Muscle of leg (tissue), 3 donors: ENCODE measurements at regions not wholly inside any gene's neighbourhood (a gene's known extent, or its start where the extent isn't known, plus 50 kb on each side); places are given as distances from the start of the nearest gene placed in this dataset.
"Not testable (repeated sequence)": the region's sequence is repeated elsewhere in the genome, so short reads cannot be mapped to it uniquely, and the experiment has no call there.

Experiments
- DNase-seq: peaks from one replicate; pipeline ENCODE4 v3.0.0; 2013
- H3K27ac ChIP-seq: one replicate; pipeline ENCODE4 v1.5.1; 2013; ENCODE audit warnings: mild to moderate bottlenecking, low read length, control low read depth
- H3K27me3 ChIP-seq: one replicate; pipeline ENCODE4 v1.6.1; 2013; ENCODE audit warnings: low read length; ENCODE audit not compliant: control insufficient read depth, insufficient read depth
- H3K36me3 ChIP-seq: one replicate; pipeline ENCODE4 v1.6.1; 2013; ENCODE audit warnings: low read length; ENCODE audit not compliant: control insufficient read depth, insufficient read depth
- H3K4me1 ChIP-seq: one replicate; pipeline ENCODE4 v1.6.1; 2013; ENCODE audit warnings: low read length; ENCODE audit not compliant: control insufficient read depth, insufficient read depth
- H3K4me3 ChIP-seq: one replicate; pipeline ENCODE4 v1.5.1; 2013; ENCODE audit warnings: low read length, control low read depth
- H3K9me3 ChIP-seq: replicated peaks from 2 replicates; pipeline ENCODE4 v1.6.1; 2013; ENCODE audit warnings: low read depth, low read length; ENCODE audit not compliant: control insufficient read depth
- WGBS: methylation state at CpG from one replicate; pipeline ENCODE4 v1.1.5; 2013; ENCODE audit warnings: missing lambda C conversion rate; ENCODE audit not compliant: insufficient coverage; 5-methylcytosine and 5-hydroxymethylcytosine counted together

DNA sequence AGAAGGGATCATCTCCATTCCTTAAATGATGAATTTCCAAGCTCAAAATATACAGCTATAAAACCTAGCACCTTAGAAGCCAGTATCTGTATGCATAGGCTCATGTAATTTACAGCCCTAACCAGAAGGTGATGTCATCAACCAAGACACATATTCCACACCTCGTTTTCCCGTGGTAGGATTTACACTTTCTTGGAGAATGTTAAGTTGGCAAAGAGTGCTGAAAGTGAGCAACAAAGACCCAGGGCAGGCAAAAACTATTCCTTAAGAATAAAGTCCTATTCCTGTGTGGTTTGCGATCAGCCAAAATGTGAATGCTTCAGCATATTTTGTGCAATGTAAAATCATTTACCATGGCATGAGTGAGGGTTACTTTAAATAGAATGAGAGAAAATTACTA is 247.1 kb downstream of the OSR1 start:
- WGBS, result 40% methylated on average over 1 of the region's 3 CpGs
- peak; percentile 90 for DNase-seq
- H3K9me3 ChIP-seq, result no peaks in the 10 kb centered on the region
- no peak overlapping the region for H3K4me3 ChIP-seq
- no peaks in the 10 kb centered on the region for H3K4me1 ChIP-seq
- H3K27me3 ChIP-seq, result no peaks in the 10 kb centered on the region
- H3K27ac ChIP-seq, result no peak overlapping the region
- no peaks in the 10 kb centered on the region for H3K36me3 ChIP-seq

DNA sequence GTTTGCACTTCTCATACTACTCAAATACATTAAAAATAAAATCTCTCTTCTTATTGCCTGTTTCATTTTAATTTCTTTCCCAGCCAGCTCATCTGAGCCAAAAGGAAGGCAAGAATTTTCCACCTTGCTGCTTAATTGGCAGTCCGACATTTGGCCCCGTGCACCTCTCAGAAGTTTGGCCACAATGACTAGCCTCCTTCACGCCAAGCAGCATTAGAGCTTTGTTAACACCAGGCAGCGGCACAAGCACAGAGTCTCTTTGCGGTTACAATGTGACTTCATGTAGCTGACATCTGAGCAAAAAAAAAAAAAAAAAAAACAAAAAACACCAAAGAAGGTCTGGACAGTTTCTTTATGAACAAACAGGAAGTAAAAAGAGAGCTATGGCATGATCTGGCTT is 248.9 kb downstream of the OSR1 start:
- DNase-seq, result peak; percentile 73
- WGBS, result 33% methylated on average over 2 of the region's 5 CpGs
- no peaks in the 10 kb centered on the region for H3K27me3 ChIP-seq

GRCh38 chr2:19106376-19106775 is 252.0 kb downstream of the OSR1 start:
- DNase-seq, result no peak
- Histone ChIP-seq H3K27me3 (no peaks in the 10 kb centered on the region), H3K36me3 (no peaks in the 10 kb centered on the region), H3K4me3 (no peak overlapping the region), H3K4me1 (no peaks in the 10 kb centered on the region), H3K27ac (no peak overlapping the region), H3K9me3 (no peaks in the 10 kb centered on the region)
- WGBS, result 38% methylated on average over 1 of the region's 1 CpG

More for the DNA sequence above, 248.9 kb downstream of the OSR1 start:
- no peaks in the 10 kb centered on the region for H3K4me1 ChIP-seq
- no peaks in the 10 kb centered on the region for H3K9me3 ChIP-seq
- no peaks in the 10 kb centered on the region for H3K36me3 ChIP-seq
- H3K4me3 ChIP-seq, result no peak overlapping the region
- H3K27ac ChIP-seq, result no peak overlapping the region

GRCh38 chr2:19104503-19104902 is 253.9 kb downstream of the OSR1 start:
- H3K4me3 ChIP-seq, result no peak overlapping the region
- WGBS, result 83% methylated on average over 1 of the region's 4 CpGs
- H3K4me1 ChIP-seq, result no peaks in the 10 kb centered on the region
- no peaks in the 10 kb centered on the region for H3K27me3 ChIP-seq
- DNase-seq, result no peak
- no peak overlapping the region for H3K27ac ChIP-seq
- no peaks in the 10 kb centered on the region for H3K9me3 ChIP-seq
- no peaks in the 10 kb centered on the region for H3K36me3 ChIP-seq

DNA sequence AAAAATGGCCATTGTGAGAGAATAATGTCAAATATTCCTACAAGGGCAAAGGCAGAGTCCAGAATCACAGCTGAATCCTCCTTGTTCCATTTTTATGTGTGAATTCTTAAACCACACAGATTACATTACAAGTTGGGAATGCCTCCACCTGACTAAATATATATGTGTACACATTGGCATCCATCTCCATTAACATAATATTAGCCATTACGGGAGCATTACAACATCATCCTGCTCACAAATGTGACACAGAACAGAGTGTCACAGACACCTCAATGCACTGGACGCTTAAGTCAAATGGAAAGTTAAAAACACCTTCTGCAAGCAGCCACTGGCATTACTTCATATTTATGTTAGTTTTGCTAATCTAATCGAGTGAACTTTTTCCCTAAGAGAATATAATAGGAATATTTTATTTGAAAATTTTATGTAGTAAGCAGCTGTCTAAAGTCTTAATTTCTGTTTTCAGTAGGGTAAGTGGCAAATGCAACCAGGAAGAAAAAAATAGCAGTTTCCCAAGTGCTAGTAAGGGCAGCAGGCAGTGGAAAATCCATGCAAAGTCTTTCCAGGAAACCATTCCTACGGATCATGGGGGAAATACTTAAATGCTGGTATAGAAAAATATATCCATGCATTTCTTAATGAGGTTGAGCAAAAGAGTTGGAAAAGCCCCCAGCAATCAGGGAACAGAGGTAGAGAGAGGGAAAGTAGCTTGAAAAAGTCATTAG is 255.6 kb downstream of the OSR1 start:
- DNase-seq, result peak; percentile 70
- 40% methylated on average over 1 of the region's 4 CpGs for WGBS
- no peaks in the 10 kb centered on the region for H3K4me1 ChIP-seq

GRCh38 chr2:19101968-19102367 is 256.5 kb downstream of the OSR1 start:
- Histone ChIP-seq H3K4me3 (no peak overlapping the region), H3K27me3 (no peaks in the 10 kb centered on the region), H3K27ac (no peak overlapping the region), H3K36me3 (no peaks in the 10 kb centered on the region), H3K4me1 (no peaks in the 10 kb centered on the region), H3K9me3 (no peaks in the 10 kb centered on the region)
- WGBS, result 52% methylated on average over 3 of the region's 3 CpGs
- DNase-seq, result no peak

More for the DNA sequence above, 255.6 kb downstream of the OSR1 start:
- no peak overlapping the region for H3K27ac ChIP-seq
- H3K36me3 ChIP-seq, result no peaks in the 10 kb centered on the region
- H3K4me3 ChIP-seq, result no peak overlapping the region
- H3K9me3 ChIP-seq, result no peaks in the 10 kb centered on the region
- no peaks in the 10 kb centered on the region for H3K27me3 ChIP-seq

DNA sequence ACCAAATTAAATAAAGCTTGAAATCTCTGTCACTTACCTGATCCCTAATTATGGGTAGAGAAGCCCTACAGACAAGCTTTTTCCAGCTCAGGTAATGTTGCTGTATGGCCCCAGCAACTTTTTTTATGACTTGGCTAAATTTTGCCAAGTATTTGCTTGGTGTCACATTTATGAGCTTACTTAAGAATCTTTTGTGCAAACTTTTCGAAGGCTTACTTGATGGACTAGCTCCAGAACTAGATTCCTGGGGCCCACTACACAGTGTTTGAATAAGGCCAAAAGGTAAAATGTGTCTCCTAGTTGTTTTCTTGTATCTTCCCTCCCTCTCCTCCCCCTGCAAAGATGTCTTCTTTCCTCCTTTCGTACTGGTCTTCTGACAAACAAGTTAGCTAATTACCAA is 257.9 kb downstream of the OSR1 start:
- Histone ChIP-seq H3K27me3 (no peaks in the 10 kb centered on the region), H3K27ac (no peak overlapping the region), H3K4me1 (no peaks in the 10 kb centered on the region), H3K36me3 (no peaks in the 10 kb centered on the region), H3K9me3 (no peaks in the 10 kb centered on the region), H3K4me3 (no peak overlapping the region)
- WGBS, result 100% methylated on average over 1 of the region's 2 CpGs
- no peak for DNase-seq

DNA sequence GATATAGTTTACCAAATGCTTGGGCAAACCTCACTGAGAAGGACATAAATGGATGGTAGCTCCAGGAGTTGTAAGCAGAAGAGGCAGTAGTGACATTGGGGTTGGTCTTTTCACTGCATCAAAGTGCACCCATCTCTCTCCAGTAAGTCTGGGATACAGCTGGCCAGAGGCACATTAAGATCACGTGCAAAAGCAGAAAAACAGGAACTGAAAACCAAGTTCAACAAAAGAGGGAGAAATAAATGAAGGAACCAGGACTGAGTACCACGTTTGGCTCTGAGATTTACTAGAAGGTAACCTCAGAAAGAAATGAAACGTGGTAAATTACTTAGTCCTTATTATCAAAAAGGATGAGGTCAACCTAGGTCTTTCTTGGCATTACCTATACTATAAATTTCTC is 259.2 kb downstream of the OSR1 start:
- Histone ChIP-seq H3K27ac (no peak overlapping the region), H3K36me3 (no peaks in the 10 kb centered on the region), H3K27me3 (no peaks in the 10 kb centered on the region), H3K4me3 (no peak overlapping the region), H3K9me3 (no peaks in the 10 kb centered on the region), H3K4me1 (no peaks in the 10 kb centered on the region)
- whole genome bisulfite sequencing, result no CpG with 5 or more reads among the region's 3 CpGs
- no peak for DNase-seq

- no peaks in the 10 kb centered on the region for H3K9me3 ChIP-seq
- no peaks in the 10 kb centered on the region for H3K27me3 ChIP-seq
- WGBS, result no CpG with 5 or more reads among the region's 2 CpGs
- H3K36me3 ChIP-seq, result no peaks in the 10 kb centered on the region
- no peaks in the 10 kb centered on the region for H3K4me1 ChIP-seq
- no peak overlapping the region for H3K27ac ChIP-seq
- no peak overlapping the region for H3K4me3 ChIP-seq
- no peak for DNase-seq
Measured at GRCh38 chr2:19098467-19099160, 259.8 kb downstream of the OSR1 start.

DNA sequence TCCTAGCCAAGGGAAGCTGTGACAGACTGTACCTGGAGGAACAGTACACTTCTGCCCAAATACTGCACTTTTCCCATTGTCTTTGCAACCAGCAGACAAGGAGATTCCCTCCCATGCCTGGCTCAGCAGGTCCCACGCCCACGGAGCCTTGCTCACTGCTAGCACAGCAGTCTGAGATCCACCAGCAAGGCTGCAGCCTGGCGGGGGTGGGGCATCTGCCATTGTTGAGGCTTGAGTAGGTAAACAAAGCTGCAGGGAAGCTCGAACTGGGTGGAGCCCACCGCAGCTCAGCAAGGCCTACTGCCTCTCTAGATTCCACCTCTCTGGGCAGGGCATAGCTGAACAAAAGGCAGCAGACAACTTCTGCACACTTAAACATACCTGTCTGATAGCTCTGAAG is 268.9 kb downstream of the OSR1 start:
- H3K4me3 ChIP-seq, H3K36me3 ChIP-seq, H3K4me1 ChIP-seq, DNase-seq, H3K27me3 ChIP-seq, H3K27ac ChIP-seq, H3K9me3 ChIP-seq: not testable (repeated sequence)
- WGBS, result 57% methylated on average over 5 of the region's 5 CpGs
